HG03175 (cell line): ENCODE measurements at regions not wholly inside any gene's neighbourhood (a gene's known extent, or its start where the extent isn't known, plus 50 kb on each side); places are given as distances from the start of the nearest gene placed in this dataset.
"Not testable (repeated sequence)": the region's sequence is repeated elsewhere in the genome, so short reads cannot be mapped to it uniquely, and the experiment has no call there.

Source experiments
- ATAC-seq: cut with Tn5 transposase; IDR thresholded peaks from one replicate; pipeline ENCODE4 v1.9.1; 2021; ENCODE audit warnings: mild to moderate bottlenecking, moderate library complexity; ENCODE audit not compliant: unreplicated experiment

DNA sequence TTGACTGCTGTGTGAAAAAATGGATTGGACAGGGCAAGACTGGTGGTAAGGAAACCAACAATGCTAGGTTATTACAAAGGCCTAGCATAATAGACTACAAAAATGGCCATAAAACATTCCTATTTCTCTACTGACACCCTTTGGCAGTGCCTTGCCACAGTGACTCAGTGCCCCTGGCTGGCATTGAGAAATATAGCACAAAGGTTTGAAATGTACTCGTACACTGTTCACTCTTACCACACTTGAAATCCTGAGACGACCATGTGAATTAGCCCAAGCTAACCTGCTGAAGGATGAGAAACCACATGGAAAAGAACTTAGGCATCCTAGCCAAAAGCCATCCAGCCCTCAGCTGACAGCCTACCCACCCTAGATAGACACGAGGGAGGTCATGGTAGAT, 149.8 kb upstream of the PALMD start:
- ATAC-seq = no peak

DNA sequence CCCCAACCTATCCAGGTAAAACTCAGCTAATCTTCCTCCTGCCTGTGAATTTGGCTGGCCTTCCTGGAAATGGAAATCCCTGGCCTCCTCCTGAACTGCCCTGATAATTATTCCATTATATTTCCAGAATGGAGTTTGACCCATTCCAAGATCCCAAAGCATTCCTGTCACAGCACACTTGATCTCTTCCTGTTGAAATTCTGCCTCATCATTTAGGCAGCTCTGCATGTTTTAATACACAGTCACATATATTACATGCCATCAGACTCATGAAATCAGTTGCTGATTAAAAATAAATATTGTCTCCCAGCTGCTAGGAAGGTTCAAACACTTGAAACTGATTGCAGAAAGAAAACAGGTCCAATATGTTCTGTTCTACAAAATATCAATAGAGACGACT, 148.2 kb upstream of the PALMD start:
- ATAC-seq = no peak

DNA sequence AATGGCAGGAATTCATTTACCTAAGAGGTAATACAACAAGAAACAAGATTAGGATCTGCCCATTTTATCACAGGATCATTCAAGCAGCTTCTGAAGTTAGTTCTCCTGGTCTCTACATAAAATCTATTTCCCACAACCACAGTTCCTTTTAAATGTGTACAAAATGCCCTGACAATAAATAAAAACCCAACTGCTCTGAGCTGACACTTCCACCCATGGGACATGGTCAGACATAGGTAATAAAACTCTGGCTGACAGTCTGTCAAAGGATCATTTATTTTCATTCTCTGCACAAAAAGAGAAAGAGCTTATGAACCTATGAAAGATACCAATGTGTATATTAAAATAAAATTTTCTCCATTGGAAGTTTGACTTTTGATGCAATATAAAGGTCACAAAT, 145.4 kb upstream of the PALMD start:
- no peak for ATAC-seq

DNA sequence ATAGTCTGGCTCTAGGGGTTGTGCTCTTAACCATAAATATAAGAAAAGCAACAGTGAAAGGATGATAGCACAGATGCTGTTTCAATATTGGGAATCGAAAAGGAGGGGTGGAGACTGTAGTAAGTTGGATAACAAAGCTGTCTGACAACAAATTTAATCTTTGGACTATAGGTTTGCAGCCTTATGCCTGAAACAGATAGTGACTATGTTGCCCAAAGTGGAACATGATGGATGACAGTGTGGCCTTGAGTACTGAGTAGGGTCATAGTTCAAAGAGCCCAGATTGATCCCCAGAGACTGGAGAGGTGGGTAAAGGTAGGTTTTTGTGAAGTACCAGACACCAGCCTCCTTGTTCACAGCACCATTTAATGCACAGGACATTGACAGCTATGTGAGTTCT, 144.0 kb upstream of the PALMD start:
- no peak for ATAC-seq

DNA sequence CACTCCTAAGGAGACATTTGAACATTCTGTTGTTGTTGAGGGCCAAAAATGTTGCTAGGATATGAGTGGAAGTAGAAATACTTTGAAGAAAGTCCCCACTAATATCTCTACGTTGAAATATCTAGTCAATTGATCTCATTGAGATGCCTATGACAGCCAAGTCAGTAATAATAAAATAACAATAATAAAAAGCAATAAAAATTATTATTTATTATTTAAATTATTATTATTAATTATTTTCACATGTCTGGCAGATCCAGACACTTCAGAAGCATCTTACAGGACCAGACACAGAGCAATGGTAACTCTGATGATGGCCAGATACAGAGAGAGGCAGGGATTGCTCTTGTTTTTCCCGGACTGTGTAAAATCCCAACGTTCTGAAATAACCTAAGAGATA, 143.5 kb upstream of the PALMD start:
- no peak for ATAC-seq

DNA sequence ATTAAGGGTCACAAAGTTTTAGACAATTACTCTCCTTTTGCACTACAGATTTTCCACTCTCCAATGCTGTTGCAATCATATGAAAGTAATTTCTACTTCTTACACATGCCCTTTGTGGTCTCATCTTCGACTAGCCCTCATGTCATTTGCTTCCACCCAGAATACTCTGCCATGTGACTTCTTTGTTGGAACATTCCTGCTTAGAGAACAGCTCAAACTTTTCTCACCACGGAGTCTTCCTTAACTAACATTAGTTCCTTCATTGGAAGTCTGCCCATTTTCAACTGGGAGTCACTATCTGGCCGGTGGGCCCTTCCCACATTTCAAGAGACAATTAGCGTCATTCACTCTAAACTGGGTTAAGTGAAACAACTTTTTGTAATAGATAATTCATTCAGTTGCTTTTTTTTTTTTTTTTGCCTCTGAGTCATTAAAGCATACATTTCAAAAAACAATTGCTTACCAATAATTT, 142.6 kb upstream of the PALMD start:
- ATAC-seq = no peak

DNA sequence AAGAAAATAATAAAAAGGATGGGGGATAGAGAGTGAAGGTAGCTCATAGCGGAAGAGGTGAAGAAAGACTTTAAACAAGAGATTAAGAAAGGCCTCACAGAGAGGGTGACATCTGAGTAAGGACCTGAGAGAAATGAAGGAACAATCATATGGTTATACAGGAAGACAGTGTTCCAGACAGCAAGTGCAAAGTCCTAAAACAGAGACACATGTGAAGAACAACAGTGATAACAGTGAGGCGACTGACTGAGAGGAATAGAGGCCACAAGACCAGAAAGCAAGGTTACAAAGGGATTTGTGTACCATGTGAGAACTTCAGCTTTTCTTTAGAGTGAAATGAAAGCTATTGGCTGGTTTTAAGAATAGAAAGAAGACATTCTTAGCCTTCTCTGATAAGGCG, 141.6 kb upstream of the PALMD start:
- no peak for ATAC-seq

DNA sequence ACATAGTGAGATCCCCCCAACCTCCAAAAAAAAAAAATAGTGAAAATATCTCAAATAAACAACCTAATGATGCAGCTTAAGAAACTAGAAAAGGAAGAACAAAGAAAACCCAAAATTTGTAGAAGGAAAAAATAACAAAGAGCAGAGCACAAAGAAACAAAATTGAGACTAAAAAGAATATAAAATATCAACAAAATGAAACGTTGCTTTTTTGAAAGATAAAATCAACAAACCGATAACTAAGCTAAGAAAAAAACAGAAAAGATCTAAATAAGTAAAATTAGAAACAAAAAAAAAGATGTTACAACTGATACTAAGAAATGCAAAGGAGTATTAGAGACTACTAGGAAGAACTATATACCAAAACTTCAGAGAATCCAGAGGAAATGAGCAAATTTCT, 139.3 kb upstream of the PALMD start:
- no peak for ATAC-seq

DNA sequence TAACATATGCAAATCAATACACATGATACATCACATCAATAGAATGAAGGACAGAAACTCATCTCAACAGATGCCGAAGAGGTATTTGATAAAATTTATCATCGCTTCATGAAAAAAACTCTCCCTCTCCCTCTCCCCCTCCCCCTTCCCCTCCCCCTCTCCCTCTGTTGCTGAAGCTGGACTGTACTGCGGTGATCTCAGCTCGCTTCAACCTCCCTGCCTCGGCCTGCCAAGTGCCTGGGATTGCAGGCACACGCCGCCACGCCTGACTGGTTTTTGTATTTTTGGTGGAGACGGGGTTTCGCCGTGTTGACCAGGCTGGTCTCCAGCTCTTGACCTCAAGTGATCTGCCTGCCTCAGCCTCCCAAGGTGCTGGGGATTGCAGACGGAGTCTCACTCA, 138.5 kb upstream of the PALMD start:
- not testable (repeated sequence) for ATAC-seq

DNA sequence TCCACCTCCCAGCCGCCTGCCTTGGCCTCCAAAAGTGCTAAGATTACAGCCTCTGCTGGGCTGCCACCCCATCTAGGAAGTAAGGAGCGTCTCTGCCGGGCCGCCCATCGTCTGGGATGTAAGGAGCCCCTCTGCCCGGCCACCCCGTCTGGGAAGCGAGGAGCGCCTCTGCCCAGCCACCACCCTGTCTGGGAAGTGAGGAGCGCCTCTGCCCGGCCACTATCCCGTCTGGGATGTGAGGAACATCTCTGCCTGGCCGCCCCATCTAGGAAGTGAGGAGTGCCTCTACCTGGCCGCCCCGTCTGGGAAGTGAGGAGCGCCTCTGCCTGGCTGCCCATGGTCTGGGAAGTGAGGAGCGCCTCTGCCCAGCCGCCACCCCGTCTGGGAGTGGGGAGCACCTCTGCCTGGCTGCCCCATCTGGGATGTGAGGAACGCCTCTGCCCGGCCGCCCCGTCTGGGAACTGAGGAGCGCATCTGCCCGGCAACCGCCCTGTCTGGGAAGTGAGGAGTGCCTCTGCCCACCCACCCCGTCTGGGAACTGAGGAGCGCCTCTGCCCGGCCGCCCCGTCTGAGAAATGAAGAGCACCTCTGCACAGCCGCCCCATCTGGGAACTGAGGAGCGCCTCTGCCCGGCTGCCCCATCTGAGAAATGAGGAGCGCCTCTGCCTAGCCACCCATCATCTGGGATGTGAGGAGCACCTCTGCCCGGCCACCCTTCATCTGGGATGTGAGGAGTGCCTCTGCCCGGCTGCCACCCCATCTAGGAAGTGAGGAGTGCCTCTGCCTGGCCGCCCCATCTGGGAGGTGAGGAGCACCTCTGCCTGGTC, 137.8 kb upstream of the PALMD start:
- ATAC-seq = no peak

DNA sequence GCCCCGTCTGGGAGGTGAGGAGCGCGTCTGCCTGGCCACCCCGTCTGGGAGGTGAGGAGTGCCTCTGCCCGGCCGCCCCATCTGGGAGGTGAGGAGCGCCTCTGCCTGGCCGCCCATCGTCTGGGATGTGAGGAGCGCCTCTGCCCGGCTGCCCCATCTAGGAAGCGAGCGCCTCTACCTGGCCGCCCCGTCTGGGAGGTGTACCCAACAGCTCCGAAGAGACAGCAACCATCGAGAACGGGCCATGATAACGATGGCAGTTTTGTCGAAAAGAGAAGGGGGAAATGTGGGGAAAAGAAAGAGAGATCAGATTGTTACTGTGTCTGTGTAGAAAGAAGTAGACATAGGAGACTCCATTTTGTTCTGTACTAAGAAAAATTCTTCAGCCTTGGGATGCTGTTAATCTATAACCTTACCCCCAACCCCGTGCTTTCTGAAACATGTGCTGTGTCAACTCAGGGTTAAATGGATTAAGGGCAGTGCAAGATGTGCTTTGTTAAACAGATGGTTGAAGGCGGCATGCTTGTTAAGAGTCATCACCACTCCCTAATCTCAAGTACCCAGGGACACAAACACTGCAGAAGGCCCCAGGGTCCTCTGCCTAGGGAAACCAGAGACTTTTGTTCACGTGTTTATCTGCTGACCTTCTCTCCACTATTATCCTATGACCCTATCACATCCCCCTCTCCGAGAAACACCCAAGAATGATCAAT, 137.0 kb upstream of the PALMD start:
- ATAC-seq = not testable (repeated sequence)

DNA sequence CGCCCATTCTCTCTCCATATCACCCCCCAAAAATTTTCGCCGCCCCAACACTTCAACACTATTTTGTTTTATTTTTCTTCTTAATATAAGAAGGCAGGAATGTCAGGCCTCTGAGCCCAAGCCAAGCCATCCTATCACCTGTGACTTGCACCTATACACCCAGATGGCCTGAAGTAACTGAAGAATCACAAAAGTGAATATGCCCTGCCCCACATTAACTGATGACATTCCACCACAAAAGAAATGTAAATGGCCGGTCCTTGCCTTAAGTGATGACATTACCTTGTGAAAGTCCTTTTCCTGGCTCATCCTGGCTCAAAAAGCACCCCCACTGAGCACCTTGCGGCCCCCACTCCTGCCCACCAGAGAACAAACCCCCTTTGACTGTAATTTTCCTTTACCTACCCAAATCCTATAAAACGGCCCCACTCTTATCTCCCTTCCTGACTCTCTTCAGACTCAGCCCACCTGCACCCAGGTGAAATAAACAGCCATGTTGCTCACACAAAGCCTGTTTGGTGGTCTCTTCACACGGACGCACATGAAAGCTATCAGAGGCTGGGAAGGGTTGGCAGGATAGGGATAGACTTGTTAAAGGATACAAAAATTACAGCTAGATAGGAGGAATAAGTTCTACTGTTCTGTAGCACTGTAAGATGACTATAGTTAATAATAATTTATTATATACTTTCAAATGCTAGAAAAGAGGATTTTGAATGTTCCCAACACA, 130.9 kb upstream of the PALMD start:
- ATAC-seq = not testable (repeated sequence)

DNA sequence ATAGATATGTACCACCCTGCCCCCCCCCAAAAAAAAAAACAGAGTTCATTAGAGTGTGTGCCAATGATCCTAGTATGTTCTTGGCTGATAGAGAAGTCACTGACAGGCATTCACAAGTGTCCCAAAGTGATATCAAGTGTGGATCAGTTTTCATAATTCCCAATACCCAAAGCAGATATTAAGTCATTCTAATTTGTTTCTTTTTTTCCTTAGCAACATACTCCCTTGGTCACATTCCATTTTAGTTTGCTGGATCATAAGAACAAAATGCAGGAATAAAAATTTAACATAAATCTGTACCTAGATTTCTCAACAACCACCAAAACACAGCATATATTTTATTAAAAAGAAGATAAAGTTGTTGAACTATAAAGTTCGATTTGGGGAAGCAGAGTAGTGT, 129.8 kb upstream of the PALMD start:
- no peak for ATAC-seq

DNA sequence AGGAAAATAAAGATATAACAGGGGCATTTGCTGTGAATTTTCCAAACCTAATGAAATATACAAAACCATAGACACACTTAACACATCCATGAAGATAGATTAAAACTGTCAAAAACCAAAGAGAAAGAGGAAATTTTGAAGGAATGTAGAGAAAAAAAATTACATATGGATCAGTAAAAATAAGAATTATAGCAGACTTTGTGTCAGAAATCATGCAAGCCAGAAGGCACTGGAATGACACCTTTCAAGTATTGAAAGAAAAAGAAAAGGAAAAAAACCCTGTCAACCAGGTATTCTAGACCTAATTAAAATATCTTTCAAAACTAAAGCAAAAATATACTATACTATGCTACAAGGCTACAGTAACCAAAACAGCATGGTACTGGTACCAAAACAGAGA, 125.8 kb upstream of the PALMD start:
- no peak for ATAC-seq

DNA sequence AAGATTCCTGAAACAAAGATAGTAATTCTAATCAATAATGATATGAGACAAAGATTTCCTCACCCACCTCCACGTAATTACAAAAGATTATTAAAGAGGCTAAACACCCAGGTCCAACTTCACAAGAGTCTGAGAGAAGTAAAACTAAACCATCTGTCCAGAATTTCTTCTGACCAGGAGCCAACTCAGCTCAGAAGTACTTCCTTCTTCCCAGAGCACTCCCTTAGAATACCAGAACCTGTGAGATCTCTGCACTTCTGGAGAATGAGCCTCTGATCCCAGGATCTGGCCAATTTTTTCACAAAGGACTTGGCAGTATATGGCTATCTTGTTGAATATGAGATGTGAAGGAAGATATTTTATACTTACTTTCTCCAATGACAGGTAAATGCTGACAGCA, 120.6 kb upstream of the PALMD start:
- ATAC-seq = no peak

DNA sequence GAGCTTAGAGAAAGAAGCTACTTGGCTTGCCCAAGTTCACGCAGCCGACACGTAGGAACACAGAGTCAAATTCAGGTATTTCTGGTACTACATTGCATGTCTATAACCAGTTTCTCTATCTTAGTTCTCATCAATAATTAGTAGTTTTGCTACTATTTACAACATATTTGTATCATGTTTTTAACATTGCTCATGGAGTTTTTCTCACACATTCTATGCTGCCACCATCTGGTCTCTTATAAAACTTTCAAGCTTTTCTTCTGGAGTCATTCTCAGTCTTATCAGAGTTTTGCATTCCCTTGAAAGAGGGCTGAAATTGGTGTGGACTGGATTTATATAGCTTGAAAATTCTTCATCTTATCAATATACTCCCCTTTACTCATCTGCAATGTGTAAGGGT, 118.8 kb upstream of the PALMD start:
- no peak for ATAC-seq

DNA sequence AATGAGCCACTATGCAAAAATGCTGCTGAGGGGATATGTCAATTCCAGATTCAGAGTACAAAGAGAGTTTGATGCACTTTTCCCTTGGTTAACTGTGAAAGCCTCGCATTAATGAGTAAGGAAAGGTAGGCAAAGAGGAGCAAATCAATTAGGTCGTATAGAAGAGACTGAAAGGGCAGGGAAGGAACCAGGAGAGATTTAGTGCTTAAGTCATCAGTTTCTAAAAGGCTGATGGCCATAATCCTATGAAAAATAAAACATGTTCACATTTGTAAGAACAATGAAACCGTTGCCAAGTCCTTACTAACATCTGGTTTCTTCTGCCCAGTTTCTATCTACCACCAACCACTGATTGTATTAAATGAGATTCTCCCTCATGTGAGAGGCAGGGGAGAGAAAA, 118.4 kb upstream of the PALMD start:
- ATAC-seq = no peak

DNA sequence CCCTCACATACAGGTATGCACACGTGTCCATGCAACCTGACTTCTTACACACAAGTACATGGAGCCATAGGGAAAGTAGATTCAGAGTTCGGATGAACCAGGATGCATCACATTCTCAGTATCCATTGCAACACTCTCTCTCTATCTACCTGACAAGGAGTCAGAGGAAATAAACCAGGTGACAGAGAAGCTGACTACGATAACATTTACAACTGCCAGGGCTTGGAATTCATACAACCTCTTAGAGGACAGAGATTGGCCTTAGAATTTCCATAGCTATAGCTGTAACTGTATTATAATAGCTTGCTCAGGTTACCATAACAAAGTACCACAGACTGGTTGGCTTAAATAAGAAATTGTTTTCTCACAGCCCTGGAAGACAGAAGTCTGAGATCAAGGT, 116.9 kb upstream of the PALMD start:
- no peak for ATAC-seq

DNA sequence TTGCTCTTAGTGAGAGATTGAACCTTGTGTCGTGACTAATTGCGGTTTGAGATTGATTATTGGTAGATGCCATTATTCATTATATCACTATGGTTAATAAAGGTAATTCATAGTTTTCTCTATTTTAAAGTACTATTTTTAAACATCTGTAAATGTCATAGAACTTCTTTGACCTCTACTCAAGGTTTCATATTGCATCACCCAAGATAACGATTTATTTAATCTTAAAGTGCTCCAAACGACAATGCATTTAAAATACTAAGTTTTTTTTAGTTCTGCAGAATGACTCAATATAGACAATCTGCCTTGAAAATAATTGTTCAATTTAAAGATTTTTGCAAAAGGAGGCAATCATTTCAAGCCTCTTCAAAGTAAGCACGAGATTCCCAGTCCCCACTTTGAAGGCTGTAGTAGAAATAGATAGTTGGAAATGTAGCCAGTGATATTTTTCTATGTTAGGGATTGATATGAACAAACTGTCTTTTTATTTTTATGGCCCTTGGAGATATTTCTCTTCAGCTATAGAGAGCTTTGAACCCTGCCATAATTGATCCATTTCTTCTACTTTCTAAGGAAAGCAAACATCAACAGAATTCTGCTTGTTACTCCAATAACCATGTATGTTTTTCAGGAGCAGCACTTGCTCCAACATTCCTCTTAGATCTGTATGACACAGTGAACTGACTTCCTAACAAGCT, 114.2 kb upstream of the PALMD start:
- ATAC-seq = no peak

DNA sequence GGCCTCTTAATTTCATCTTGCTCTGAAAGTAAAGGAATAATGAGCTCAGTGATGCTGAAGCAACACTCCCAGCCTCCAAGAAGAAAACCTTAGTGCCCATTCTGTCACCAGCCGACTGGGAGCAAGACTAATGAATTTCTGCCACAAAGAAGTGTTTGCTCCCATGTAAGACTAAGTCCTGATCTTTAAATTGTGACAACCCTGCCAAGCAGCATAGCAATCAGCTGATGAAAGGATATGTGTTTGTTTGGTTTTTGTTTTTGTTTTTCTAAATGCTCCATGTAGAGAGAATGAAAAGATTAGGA, 113.7 kb upstream of the PALMD start:
- no peak for ATAC-seq

DNA sequence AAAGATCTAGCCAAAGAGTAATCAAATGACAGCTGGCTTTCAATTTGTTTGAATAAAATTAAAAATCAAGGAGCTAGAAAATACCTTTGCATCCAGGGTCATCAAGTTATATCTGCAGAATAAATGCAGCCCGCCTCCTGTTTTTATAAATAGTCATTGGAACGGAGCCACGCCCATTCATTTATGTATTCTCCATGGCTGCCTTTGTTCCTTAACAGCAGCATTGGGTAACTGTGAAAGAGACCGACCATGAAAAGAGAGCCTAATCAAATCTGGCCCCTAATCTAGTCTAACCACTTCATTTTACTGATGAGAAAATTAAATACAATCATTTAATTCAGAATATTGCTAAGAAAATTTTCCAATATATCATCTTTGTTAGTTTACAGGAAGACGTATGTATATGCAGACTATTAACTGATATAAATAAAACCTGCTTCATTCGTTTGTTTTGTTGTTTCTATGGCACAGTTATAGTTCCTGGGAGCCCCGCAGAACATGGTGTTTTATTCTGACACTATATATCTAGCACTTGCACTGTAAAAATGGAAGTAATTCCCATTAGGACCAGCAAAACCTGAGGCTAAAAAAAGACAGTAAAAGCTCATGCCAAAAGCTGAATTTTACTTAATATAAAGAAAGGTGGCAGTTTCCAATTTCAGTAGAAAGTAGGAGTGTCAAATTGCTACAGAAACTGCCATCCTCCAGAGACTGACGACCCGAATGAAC, 111.8 kb upstream of the PALMD start:
- no peak for ATAC-seq
